Colonic mucosa (tissue), 4 donors: ENCODE measurements at regions not wholly inside any gene's neighbourhood (a gene's known extent, or its start where the extent isn't known, plus 50 kb on each side); places are given as distances from the start of the nearest gene placed in this dataset.

Source experiments
- DNase-seq: peaks from one replicate; pipeline ENCODE4 v3.0.0-alpha.2; 2020
- H3K27ac ChIP-seq: fragments of 200-600 bp; one replicate; pipeline ENCODE4 v1.8.0; 2021
- H3K27me3 ChIP-seq: fragments of 200-600 bp; one replicate; pipeline ENCODE4 v1.8.0; 2021
- H3K36me3 ChIP-seq: fragments of 200-600 bp; one replicate; pipeline ENCODE4 v1.8.0; 2021
- H3K4me1 ChIP-seq: fragments of 200-600 bp; one replicate; pipeline ENCODE4 v1.8.0; 2021; ENCODE audit warnings: mild to moderate bottlenecking
- H3K4me3 ChIP-seq: fragments of 200-600 bp; one replicate; pipeline ENCODE4 v1.8.0; 2021
- H3K9ac ChIP-seq, 2 donors: one replicate each; pipeline ENCODE4 v1.7.0; 2013; ENCODE audit warnings: control low read depth in 2 of 2, low read depth in 2 of 2, low read length in 2 of 2
- H3K9me3 ChIP-seq: fragments of 200-600 bp; one replicate; pipeline ENCODE4 v1.8.0; 2021
- CTCF ChIP-seq: fragments of 200-600 bp; IDR thresholded peaks from one replicate; pipeline ENCODE4 v1.8.0; 2022; ENCODE audit warnings: antibody characterized with exemption, mild to moderate bottlenecking
- intact Hi-C: fragments of 100-400 bp; cut with DNase I; formaldehyde crosslinking; loops from one replicate; pipeline ENCODE4 v1.14.1; 2022
- donor health status: healthy.
- donor health status: DM: no; HTN: no; CAD: no.
- donor health status: DM: no; HTN: no; CAD: no.

- no peak for TF ChIP-seq CTCF
- H3K36me3 ChIP-seq: no peaks in the 10 kb centered on the region
- intact Hi-C loops: no loop called here
- no peak for DNase-seq
- H3K9ac ChIP-seq: no peak overlapping the region
- no peaks in the 10 kb centered on the region for H3K27me3 ChIP-seq
- no peak overlapping the region for H3K4me3 ChIP-seq
- H3K27ac ChIP-seq: no peak overlapping the region
- H3K4me1 ChIP-seq: no peaks in the 10 kb centered on the region
- no peaks in the 10 kb centered on the region for H3K9me3 ChIP-seq
These were observed 141.6 kb upstream of the IVNS1ABP start for GRCh38 chr1:185458670-185459069.

GRCh38 chr1:185453496-185454192, 136.6 kb upstream of the IVNS1ABP start:
- no peak overlapping the region for H3K9ac ChIP-seq
- no peak for TF ChIP-seq CTCF
- H3K36me3 ChIP-seq: no peaks in the 10 kb centered on the region
- no peak for DNase-seq
- H3K27ac ChIP-seq: no peak overlapping the region
- no peaks in the 10 kb centered on the region for H3K4me1 ChIP-seq
- H3K27me3 ChIP-seq: no peaks in the 10 kb centered on the region
- H3K4me3 ChIP-seq: no peak overlapping the region
- intact Hi-C loops: no loop called here
- no peaks in the 10 kb centered on the region for H3K9me3 ChIP-seq

GRCh38 chr1:185450917-185451316, 133.9 kb upstream of the IVNS1ABP start:
- Histone ChIP-seq H3K9me3 (no peaks in the 10 kb centered on the region), H3K4me3 (no peak overlapping the region), H3K4me1 (no peaks in the 10 kb centered on the region), H3K9ac (no peak overlapping the region), H3K27me3 (no peaks in the 10 kb centered on the region), H3K36me3 (no peaks in the 10 kb centered on the region), H3K27ac (peak overlapping the region; percentile 73)
- intact Hi-C loops: no loop called here
- TF ChIP-seq CTCF: no peak
- no peak for DNase-seq

- H3K27me3 ChIP-seq: no peaks in the 10 kb centered on the region
- intact Hi-C loops: no loop called here
- no peak overlapping the region for H3K4me3 ChIP-seq
- peak overlapping the region; percentile 73 for H3K27ac ChIP-seq
- H3K9me3 ChIP-seq: no peaks in the 10 kb centered on the region
- TF ChIP-seq CTCF: no peak
- no peaks in the 10 kb centered on the region for H3K36me3 ChIP-seq
- no peaks in the 10 kb centered on the region for H3K4me1 ChIP-seq
- no peak overlapping the region for H3K9ac ChIP-seq
- peak; percentile 38 for DNase-seq
These were observed 133.2 kb upstream of the IVNS1ABP start for GRCh38 chr1:185450060-185450788.

- no peak for TF ChIP-seq CTCF
- H3K36me3 ChIP-seq: no peaks in the 10 kb centered on the region
- intact Hi-C loops: no loop called here
- DNase-seq: no peak
- H3K4me1 ChIP-seq: no peaks in the 10 kb centered on the region
- H3K9me3 ChIP-seq: no peaks in the 10 kb centered on the region
- no peaks in the 10 kb centered on the region for H3K27me3 ChIP-seq
- no peak overlapping the region for H3K9ac ChIP-seq
- H3K4me3 ChIP-seq: no peak overlapping the region
- peak overlapping the region; percentile 73 for H3K27ac ChIP-seq
These were observed 132.5 kb upstream of the IVNS1ABP start for GRCh38 chr1:185449378-185450059.
